GM23248 (cell line): ENCODE measurements at regions not wholly inside any gene's neighbourhood (a gene's known extent, or its start where the extent isn't known, plus 50 kb on each side); places are given as distances from the start of the nearest gene placed in this dataset.

Experiments
- EZH2 ChIP-seq: fragments of 200-600 bp; sonication (generic); IDR thresholded peaks from 2 replicates; pipeline ENCODE4 v1.6.1; 2018; ENCODE audit warnings: antibody characterized with exemption, mild to moderate bottlenecking; ENCODE audit not compliant: insufficient read depth, poor library complexity, severe bottlenecking
- EZH2phosphoT487 ChIP-seq: fragments of 200-600 bp; sonication (generic); IDR thresholded peaks from 2 replicates; pipeline ENCODE4 v1.6.1; 2018; ENCODE audit warnings: antibody characterized with exemption, moderate library complexity, mild to moderate bottlenecking, low read depth; ENCODE audit not compliant: insufficient read depth

DNA sequence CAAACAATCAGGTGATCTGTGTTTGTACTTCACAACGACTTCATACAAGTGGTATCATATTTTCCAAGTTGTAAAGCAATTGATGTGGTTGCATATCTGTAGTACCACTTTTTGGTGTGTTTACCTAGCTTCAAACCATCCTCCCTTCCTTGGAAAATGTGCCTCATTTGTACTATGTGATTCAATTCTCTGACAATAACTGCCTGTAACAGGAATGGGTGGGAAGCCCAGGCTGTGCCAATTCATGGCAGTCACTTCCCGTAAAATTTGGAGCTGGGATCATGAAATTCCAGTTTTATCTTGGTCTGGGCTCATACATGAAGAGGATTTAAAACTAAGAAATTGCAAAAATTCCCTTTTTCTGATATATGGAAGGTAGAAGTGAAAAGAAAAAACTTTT lies 250.1 kb downstream of the DIO2 start:
- no peak for TF ChIP-seq EZH2phosphoT487
- no peak for TF ChIP-seq EZH2
